ENCODE measurements at regions not wholly inside any gene's neighbourhood (a gene's known extent, or its start where the extent isn't known, plus 50 kb on each side); places are given as distances from the start of the nearest gene placed in this dataset.

DNA sequence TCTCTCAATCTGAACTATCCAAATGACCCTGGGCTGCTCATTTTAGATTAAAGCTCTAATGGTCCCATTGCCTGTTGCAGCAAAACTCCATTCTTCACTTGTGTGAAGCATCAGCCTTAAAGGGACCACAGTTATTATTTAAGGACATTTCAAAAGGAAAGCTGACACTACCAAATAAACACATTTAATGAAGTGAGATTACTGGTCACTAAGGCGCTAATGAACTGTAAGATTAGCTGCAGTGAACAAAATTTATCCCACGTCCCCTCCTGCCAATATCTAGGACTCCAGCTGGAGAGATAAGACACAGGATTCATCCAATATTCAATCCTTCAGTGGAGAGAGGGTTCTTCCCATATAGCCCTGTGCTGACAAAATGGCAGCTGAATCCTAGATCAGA is 1029.2 kb upstream of the SEL1L start:
- no peak overlapping the region for H3K27ac ChIP-seq
- TF ChIP-seq, protein P1, sequence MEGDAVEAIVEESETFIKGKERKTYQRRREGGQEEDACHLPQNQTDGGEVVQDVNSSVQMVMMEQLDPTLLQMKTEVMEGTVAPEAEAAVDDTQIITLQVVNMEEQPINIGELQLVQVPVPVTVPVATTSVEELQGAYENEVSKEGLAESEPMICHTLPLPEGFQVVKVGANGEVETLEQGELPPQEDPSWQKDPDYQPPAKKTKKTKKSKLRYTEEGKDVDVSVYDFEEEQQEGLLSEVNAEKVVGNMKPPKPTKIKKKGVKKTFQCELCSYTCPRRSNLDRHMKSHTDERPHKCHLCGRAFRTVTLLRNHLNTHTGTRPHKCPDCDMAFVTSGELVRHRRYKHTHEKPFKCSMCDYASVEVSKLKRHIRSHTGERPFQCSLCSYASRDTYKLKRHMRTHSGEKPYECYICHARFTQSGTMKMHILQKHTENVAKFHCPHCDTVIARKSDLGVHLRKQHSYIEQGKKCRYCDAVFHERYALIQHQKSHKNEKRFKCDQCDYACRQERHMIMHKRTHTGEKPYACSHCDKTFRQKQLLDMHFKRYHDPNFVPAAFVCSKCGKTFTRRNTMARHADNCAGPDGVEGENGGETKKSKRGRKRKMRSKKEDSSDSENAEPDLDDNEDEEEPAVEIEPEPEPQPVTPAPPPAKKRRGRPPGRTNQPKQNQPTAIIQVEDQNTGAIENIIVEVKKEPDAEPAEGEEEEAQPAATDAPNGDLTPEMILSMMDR (IDR thresholded peaks at IDR 0.05) = no peak
- no peaks in the 10 kb centered on the region for H3K36me3 ChIP-seq
- 58 to 76% methylated on average over 2 of the region's 2 CpGs for WGBS, 2 donors
- FAIRE-seq (no peak), ATAC-seq (no peak), DNase-seq (no peak)
- H3K4me3 ChIP-seq = no peak overlapping the region
- intact Hi-C loops (cut with DNase I) = no loop called here
- no peaks in the 10 kb centered on the region for H3K9me3 ChIP-seq
- no peaks in the 10 kb centered on the region for H3K4me1 ChIP-seq
- H3K27me3 ChIP-seq = no peaks in the 10 kb centered on the region

DNA sequence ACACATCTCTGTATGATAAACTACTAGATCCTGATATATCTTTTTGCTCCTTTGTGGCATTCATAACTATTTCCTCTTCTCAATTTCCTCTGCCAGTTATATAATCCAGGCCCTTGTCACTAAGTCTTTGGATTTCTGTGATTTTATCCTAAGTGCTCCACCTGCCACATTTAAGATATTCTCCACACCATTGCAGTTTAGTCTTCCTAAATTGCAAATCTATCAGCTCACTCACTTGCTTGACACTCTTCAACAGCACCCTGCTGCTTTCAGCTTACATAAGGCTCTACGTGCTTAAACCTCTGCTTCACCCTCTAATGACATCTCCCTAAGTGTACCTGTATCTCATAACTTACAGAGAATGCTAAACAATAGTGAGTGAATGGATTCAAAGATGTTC is 1032.2 kb upstream of the SEL1L start:
- Histone ChIP-seq H3K4me3 (no peak overlapping the region), H3K36me3 (no peaks in the 10 kb centered on the region), H3K27ac (no peak overlapping the region), H3K27me3 (no peaks in the 10 kb centered on the region), H3K4me1 (no peaks in the 10 kb centered on the region), H3K9me3 (no peaks in the 10 kb centered on the region)
- ATAC-seq = no peak
- TF ChIP-seq, protein P1 (IDR thresholded peaks at IDR 0.05) = no peak
- WGBS, 2 donors = 58 to 75% methylated on average over 1 of the region's 1 CpG
- FAIRE-seq = no peak
- intact Hi-C loops (cut with DNase I) = no loop called here
- DNase-seq = no peak

DNA sequence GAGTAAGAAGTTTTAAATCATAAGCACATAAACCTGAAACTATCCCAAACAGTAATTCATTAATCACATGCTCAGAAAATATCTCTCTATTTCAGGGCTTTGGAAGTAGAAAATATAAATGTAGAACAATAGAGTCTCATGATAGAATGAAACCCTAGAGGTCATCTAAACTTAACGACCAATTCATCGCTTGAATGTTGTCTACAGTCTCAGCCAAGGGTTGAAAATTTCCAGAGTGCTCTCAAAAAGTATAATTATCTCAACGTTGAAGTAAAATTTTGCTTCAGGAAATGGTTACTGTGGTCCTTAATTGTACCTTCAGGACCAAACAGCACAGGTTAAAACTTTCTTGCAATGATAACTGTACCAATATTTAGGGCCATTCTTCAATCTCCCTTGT is 1053.6 kb upstream of the SEL1L start:
- no peaks in the 10 kb centered on the region for H3K36me3 ChIP-seq
- no peak for DNase-seq
- H3K27me3 ChIP-seq = no peaks in the 10 kb centered on the region
- FAIRE-seq = no peak
- H3K4me3 ChIP-seq = no peak overlapping the region
- TF ChIP-seq, protein P1 (IDR thresholded peaks at IDR 0.05) = no peak
- ATAC-seq = no peak
- intact Hi-C loops (cut with DNase I) = no loop called here
- WGBS, 2 donors = 64% methylated on average over 3 of the region's 3 CpGs
- no peaks in the 10 kb centered on the region for H3K4me1 ChIP-seq
- no peaks in the 10 kb centered on the region for H3K9me3 ChIP-seq
- no peak overlapping the region for H3K27ac ChIP-seq

DNA sequence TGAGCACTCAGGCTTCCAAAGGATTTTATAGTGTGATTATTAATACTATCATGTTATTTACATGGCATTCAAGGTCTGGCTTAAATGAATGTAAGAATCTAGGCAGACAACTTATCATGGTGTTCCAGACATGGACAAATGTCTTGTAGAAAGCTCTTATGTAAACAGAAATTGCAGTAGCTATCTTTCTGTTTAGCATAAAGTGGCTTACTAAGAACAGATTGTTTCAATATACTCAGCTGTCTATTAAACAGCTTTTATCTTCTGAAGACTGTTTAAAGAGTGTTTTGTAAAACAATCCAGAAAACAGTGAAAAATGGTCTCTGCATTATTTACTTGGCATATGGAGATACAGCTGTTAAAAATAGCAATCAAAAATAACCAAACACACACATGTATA is 1061.8 kb upstream of the SEL1L start:
- FAIRE-seq (no peak), ATAC-seq (no peak)

DNA sequence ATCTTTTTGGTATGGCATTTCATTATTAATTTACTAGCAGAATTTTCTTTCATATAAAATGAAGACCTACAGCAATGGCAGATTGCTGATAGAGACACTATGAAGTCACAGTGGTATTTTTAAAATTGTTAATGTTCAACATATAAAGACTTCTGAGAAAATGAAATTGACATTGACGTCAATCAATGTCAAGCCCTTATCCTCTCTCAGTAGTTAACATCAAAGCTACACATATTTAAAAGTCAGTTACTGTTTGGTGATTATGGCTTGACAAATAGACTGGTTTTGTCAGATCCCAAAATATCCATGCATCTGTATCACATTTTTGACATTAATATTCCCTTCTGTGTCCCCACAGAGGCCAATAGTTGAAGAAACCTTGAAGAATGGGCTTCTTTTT is 1069.1 kb upstream of the SEL1L start:
- Histone ChIP-seq H3K27ac (no peak overlapping the region), H3K9me3 (no peaks in the 10 kb centered on the region), H3K27me3 (no peaks in the 10 kb centered on the region), H3K4me1 (no peaks in the 10 kb centered on the region), H3K36me3 (no peaks in the 10 kb centered on the region), H3K4me3 (no peak overlapping the region)
- ATAC-seq = no peak
- intact Hi-C loops (cut with DNase I) = no loop called here
- no peak for FAIRE-seq
- DNase-seq = no peak
- TF ChIP-seq, protein P1 (IDR thresholded peaks at IDR 0.05) = no peak
- 67 to 71% methylated on average over 1 of the region's 1 CpG for WGBS, 2 donors

More for the DNA sequence above, 1061.8 kb upstream of the SEL1L start:
- no peaks in the 10 kb centered on the region for H3K36me3 ChIP-seq
- H3K27ac ChIP-seq = no peak overlapping the region
- no peak for DNase-seq
- no peaks in the 10 kb centered on the region for H3K9me3 ChIP-seq
- no peak overlapping the region for H3K4me3 ChIP-seq
- intact Hi-C loops (cut with DNase I) = no loop called here
- H3K4me1 ChIP-seq = no peaks in the 10 kb centered on the region
- TF ChIP-seq, protein P1 (IDR thresholded peaks at IDR 0.05) = no peak
- no peaks in the 10 kb centered on the region for H3K27me3 ChIP-seq
